ENCODE measurements at regions not wholly inside any gene's neighbourhood (a gene's known extent, or its start where the extent isn't known, plus 50 kb on each side); places are given as distances from the start of the nearest gene placed in this dataset.

GRCh38 chr18:42632801-42633200 lies 482.7 kb downstream of the RIT2 start:
- DNase-seq (ENCODE audit: low spot score) = no peak

DNA sequence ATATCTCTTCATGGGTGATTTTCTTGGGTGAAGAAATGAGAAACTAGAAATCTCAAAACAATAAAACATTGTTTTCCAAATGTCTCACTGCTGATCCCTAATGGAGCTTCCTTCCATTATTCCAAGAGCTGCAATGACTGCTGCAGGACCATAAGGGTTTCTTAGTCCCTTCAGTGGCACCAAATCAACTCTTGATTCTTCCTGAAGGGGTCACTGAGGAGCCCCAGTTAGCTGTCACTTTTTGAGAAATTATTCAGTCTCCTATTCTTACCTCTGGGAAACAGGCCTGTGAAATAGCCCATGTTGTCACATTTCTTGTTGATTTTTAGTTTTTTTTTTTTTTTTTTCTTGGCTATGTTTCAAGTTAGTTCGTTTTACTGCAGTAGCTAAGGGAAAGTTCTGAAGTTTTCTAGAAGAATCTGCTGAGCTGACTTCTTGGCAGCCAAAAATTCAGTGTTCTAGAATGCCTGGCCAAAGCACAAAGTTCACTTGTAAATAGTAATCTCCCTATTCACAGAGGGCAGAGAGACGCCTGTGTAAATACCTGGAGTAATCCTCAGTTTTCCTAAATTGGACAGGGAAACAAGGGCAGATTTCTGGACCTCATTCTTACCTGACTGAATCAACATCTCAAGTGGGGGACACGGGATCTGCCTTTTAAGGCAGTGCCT lies 480.0 kb downstream of the RIT2 start:
- DNase-seq (ENCODE audit: low spot score) = no peak

DNA sequence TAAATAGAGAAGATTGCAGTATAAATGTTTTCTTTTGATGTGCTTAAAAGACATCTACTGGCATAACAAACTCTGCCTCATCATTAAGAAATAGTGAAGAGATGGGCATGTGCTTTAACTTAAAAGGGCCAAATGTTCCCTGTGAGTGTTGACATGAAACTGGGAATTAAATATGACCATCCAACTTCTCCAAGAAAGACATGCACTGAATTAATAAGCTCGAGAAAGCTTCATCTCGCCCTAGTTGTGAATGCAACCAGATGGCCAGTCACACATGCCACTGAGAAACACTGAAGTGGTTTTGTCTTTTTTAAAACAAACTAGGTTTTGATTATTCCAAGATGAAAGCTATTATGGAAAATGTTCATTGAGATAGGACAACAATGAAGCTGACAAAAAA lies 479.2 kb downstream of the RIT2 start:
- no peak for DNase-seq (ENCODE audit: low spot score)

DNA sequence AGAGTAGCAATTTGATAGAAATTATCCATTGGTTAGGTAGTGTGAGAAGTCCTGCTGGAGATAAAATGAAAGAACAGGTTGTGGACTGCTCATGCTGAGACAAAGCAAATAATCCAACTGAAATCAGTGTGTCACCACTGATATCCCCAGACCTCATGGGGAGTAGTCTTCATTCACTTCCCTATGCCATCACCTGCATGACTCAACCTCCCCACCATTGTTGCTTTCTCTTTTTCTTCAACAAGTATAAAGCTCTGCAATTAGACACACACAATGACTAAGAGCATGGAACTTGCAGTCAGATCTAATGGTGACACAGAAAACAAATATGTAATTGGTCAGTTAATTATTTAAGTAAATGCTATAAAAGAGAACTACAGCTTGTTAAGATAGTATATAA lies 475.3 kb downstream of the RIT2 start:
- no peak for DNase-seq (ENCODE audit: low spot score)

DNA sequence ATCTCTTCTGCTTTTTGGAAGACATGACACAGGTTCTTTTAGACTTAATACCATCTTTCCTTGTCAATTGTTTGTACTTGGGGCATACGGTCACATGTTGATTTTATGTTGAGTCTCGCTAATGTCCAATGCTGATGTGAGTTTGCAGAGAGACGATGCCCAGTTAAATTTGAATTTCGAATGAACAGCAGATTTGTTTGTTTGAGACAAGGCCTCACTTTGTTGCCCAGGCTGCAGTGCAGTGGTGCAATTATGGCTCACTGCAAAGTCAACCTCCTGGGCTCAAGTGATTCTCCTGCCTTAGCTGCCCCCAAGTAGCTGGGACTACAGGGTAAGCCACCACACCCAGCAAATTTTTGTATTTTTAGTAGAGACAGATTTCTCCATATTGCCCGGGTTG lies 473.5 kb downstream of the RIT2 start:
- DNase-seq (ENCODE audit: low spot score) = no peak

DNA sequence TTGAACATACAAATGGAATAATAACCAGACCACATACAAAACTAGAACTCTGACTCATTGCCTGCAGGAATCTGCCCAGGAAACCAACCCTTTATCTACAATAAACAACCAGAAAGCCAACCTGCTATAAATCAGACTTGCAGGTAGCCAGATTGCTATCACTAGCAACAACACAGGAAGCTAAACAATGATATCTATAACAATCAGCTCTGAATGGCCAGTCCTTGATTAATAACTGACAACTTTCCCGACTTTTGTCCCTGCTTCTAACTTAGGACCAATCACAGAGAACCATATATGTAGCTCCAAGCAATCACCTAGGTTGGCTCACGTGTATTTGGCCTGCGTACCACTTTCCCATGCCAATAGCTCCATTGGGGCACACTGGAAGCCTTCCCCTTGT lies 470.8 kb downstream of the RIT2 start:
- DNase-seq (ENCODE audit: low spot score) = no peak

DNA sequence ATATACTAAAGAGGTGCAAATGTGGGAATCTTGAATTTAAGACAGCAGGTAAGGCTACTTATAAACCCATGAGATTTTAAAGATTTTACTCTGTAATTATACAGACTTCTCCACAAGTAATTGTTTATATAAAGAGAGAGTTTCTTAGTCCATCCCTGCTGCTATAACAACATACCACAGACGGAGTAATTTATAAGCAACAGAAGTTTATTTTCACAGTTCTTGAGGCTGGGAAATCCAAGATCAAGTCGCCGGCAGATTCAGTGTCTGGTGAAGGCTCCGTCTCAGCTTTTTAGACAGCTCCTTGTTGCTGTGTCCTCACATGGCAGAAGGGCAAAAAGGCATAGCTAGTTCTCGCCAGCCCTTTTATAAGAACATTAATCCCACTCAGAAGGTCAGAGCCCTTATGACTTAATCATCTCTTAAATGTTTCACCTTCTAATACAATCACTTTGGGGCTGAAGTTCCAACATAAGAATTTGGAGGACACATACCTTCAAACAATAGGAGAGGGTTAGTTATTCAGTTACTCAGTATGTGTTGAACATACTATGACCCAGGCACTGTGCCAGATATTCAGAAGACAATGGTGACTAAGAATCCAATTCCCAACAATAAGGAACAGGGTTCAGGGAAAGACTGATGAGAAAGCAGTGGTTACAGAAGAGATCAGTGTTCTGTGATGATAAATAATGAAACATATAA lies 466.0 kb downstream of the RIT2 start:
- DNase-seq (ENCODE audit: low spot score) = no peak

DNA sequence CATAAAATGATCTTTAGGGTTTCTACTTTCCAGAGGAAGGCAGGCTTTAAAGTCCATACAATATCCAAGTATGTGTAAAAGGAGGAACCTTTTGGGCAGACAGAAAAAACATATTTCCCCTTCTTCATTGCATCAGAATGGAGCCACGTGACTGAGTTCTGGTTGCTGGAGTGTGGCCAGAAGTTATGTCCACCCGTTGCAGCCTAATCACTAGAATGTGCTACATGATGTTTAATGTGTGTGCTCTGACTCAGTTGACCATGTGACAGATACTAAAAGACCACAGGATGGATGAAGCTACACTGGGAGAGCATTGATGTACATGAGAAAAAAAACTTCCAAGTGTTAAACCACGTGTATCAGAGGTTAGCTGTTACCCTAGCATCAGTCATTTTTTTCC lies 460.9 kb downstream of the RIT2 start:
- no peak for DNase-seq (ENCODE audit: low spot score)

DNA sequence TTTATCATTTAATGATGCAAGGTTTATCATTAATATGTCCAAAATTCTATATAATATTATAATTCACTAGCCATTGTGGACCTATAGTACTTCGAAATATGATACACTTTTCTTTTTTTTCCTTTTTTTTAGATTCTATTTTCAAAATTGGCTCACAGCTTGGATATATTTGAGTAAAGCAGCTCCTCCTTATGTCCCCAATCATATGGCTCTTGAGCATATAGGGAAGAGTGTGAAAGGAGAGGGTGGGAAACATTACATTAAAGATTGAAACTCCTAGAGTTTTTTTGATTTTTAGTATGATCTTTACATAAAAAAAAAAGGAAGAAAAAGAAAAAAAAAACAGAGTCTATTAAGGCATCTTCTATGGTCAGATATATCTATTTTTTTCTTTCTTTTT lies 457.9 kb downstream of the RIT2 start:
- DNase-seq (ENCODE audit: low spot score) = no peak

GRCh38 chr18:42658171-42658570 lies 457.3 kb downstream of the RIT2 start:
- no peak for DNase-seq (ENCODE audit: low spot score)

GRCh38 chr18:42659187-42659586 lies 456.3 kb downstream of the RIT2 start:
- no peak for DNase-seq (ENCODE audit: low spot score)

- DNase-seq (ENCODE audit: low spot score) = no peak
Observed at GRCh38 chr18:42670860-42671259, 444.6 kb downstream of the RIT2 start.

- DNase-seq (ENCODE audit: low spot score) = no peak
Observed at GRCh38 chr18:42675810-42676209, 439.7 kb downstream of the RIT2 start.

GRCh38 chr18:42683094-42683493 lies 432.4 kb downstream of the RIT2 start:
- DNase-seq (ENCODE audit: low spot score) = no peak

DNA sequence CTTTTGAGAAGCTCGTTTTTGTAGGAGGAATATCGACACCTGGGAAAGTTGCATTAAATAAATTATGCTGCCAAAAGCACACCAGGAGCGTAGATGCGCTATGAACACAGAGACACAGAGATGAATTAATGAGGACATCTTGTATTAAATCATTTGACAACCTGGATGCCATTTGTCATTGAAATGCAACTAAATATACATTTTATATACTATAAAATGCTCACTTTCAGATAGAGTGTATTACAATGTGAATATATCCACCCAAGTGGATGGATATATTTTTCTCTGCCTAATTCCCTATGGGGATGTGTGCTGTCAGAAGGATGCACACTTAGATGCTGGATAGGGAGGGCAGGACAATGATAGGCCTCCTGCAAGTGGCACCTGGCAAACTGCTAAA lies 426.2 kb downstream of the RIT2 start:
- no peak for DNase-seq (ENCODE audit: low spot score)

Measured in hematopoietic multipotent progenitor cell treated with erythropoietin and hydrocortisone succinate and interleukin-3 and kit ligand, for 15 days (in vitro differentiated cells).